ENCODE measurements at regions not wholly inside any gene's neighbourhood (a gene's known extent, or its start where the extent isn't known, plus 50 kb on each side); places are given as distances from the start of the nearest gene placed in this dataset.

DNA sequence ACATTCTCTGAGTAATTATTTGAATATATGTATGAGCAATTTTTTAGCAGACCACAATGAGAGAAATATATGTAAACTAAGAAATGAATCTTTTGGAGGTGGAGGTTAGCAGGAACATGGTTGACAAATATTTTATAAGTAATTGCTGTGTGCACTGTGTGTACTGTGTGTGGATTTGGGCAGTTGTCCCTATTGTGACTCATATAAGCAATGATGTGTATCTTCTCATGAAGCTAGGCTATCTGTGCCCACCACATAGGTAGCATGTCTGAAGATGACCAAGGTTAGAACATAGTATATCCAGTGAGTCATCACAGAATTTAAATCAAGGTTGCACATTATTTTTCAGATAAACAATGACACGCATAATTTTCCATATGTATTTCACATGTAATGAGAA is 713.9 kb upstream of the GBE1 start:
- CTCF ChIA-PET, result interaction anchor here (0.7 kb wide), 1 partner anchor 13 kb away, joined by 3 read pairs; no protein-coding TSS in a partner anchor
- DNase-seq (ENCODE audit: extremely low spot score), result no peak
- POLR2A ChIA-PET, result no interaction called here
- TF ChIP-seq SP1 (IDR thresholded peaks at IDR 0.05) (no peak), LEF1 (IDR thresholded peaks at IDR 0.05; ENCODE audit: borderline replicate concordance) (no peak), HDGF (IDR thresholded peaks at IDR 0.05; ENCODE audit: borderline replicate concordance) (no peak), FOXK2 (IDR thresholded peaks at IDR 0.05) (no peak), BHLHE40 (IDR thresholded peaks at IDR 0.05; ENCODE audit: borderline replicate concordance) (no peak), TARDBP (IDR thresholded peaks at IDR 0.05) (no peak)
- TF ChIP-seq, protein P1, sequence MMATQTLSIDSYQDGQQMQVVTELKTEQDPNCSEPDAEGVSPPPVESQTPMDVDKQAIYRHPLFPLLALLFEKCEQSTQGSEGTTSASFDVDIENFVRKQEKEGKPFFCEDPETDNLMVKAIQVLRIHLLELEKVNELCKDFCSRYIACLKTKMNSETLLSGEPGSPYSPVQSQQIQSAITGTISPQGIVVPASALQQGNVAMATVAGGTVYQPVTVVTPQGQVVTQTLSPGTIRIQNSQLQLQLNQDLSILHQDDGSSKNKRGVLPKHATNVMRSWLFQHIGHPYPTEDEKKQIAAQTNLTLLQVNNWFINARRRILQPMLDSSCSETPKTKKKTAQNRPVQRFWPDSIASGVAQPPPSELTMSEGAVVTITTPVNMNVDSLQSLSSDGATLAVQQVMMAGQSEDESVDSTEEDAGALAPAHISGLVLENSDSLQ (IDR thresholded peaks at IDR 0.05), result no peak

DNA sequence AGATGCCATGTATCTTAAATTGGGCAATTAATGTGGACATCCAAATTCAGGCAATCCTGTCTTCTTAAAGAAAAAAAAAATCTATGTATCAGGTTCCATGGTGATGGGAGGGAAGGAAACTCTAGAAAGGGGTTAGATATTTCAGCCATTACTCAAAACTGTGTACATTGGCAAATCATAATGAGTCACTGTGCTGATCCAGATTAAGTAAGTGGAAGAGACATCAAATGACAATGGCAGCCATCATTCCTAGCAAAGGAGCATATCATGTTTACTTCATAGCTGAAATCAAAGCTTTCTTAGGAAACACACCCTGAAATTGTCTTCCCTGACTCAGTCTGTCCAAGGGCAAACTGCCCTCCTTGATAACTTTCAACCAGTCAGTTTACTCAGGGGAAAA is 713.3 kb upstream of the GBE1 start:
- DNase-seq (ENCODE audit: extremely low spot score), result no peak
- ChIA-PET CTCF (no interaction called here), POLR2A (no interaction called here)
- no peak for TF ChIP-seq TARDBP (IDR thresholded peaks at IDR 0.05)
- no peak for TF ChIP-seq ARNT (IDR thresholded peaks at IDR 0.05)
- no peak for TF ChIP-seq FOXA1 (IDR thresholded peaks at IDR 0.05)
- TF ChIP-seq HDGF (IDR thresholded peaks at IDR 0.05; ENCODE audit: borderline replicate concordance), result no peak
- TF ChIP-seq L3MBTL2 (conservative IDR thresholded peaks at IDR 0.05), result no peak
- no peak for TF ChIP-seq LEF1 (IDR thresholded peaks at IDR 0.05; ENCODE audit: borderline replicate concordance)
- no peak for TF ChIP-seq ELF4 (IDR thresholded peaks at IDR 0.05)
- no peak for TF ChIP-seq FOXM1 (IDR thresholded peaks at IDR 0.05; ENCODE audit: borderline replicate concordance)
- TF ChIP-seq ZNF384 (IDR thresholded peaks at IDR 0.05), result no peak
- TF ChIP-seq, protein P1 (IDR thresholded peaks at IDR 0.05), result no peak

DNA sequence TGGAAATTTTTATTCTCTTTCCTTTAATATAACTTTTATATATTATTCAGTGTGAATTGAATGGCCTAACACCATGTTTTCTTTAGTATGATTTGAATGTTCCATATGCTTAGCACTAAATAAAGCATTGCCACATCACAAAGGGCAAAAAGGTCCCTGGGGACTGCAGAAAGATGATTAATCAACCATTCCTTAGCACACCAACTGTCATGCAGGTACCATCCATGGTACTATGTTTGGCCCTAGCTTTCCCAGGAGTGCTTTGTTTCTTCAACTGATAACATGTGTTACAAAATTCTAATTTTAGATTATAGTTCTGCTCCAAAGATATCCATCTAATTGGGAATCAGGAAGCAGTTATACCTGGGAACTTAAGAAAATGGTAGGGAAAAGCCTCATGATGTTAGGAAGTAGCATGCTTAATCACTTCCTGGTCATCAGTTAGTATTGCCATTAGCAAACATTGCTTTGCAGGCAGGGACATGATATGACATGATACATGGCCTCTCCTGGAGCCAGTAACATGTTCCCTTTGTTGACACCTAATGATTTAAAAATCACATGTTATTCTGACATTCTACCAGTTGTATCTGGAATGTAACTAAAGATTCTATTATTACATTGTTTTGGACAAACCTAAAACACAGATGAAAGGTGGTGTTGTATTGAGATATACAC is 712.6 kb upstream of the GBE1 start:
- TF ChIP-seq SUZ12 (IDR thresholded peaks at IDR 0.05) (no peak), FOXA1 (IDR thresholded peaks at IDR 0.05) (no peak), ELF4 (IDR thresholded peaks at IDR 0.05) (no peak), BHLHE40 (IDR thresholded peaks at IDR 0.05; ENCODE audit: borderline replicate concordance) (no peak), LEF1 (IDR thresholded peaks at IDR 0.05; ENCODE audit: borderline replicate concordance) (no peak), FOXM1 (IDR thresholded peaks at IDR 0.05; ENCODE audit: borderline replicate concordance) (no peak), NFRKB (IDR thresholded peaks at IDR 0.05) (no peak), ZNF384 (IDR thresholded peaks at IDR 0.05) (no peak), L3MBTL2 (conservative IDR thresholded peaks at IDR 0.05) (no peak), TARDBP (IDR thresholded peaks at IDR 0.05) (no peak), CTBP1 (IDR thresholded peaks at IDR 0.05; ENCODE audit: borderline replicate concordance) (no peak)
- TF ChIP-seq, protein P1 (IDR thresholded peaks at IDR 0.05), result no peak
- DNase-seq (ENCODE audit: extremely low spot score), result no peak
- ChIA-PET POLR2A (no interaction called here), CTCF (no interaction called here)

DNA sequence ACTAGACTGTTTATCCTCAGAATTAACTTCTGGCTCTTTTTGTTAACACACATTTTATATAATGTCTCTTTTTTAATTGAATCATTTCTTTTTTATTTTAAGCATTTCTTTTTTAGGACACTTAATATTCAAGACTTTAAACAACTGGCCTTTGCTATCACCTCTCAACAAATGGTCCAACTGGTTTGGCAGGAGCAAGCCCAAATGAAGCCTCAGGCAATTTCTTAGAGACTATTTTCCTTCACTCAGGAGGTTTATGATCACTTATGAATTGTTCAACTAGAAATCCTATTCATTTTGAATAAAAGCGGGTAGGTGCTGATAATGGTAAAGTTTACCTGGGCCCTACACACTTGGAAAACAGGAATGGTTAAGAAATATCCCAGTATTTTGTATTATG is 705.6 kb upstream of the GBE1 start:
- POLR2A ChIA-PET, result no interaction called here
- DNase-seq (ENCODE audit: extremely low spot score), result no peak
- TF ChIP-seq, protein P1 (IDR thresholded peaks at IDR 0.05), result no peak
- no peak for TF ChIP-seq SUZ12 (IDR thresholded peaks at IDR 0.05)
- TF ChIP-seq ZNF384 (IDR thresholded peaks at IDR 0.05), result no peak
- no peak for TF ChIP-seq FOXM1 (IDR thresholded peaks at IDR 0.05; ENCODE audit: borderline replicate concordance)
- no peak for TF ChIP-seq NFRKB (IDR thresholded peaks at IDR 0.05)
- TF ChIP-seq FOXA1 (IDR thresholded peaks at IDR 0.05), result no peak
- no peak for TF ChIP-seq L3MBTL2 (conservative IDR thresholded peaks at IDR 0.05)
- TF ChIP-seq CTBP1 (IDR thresholded peaks at IDR 0.05; ENCODE audit: borderline replicate concordance), result no peak
- TF ChIP-seq FOXK2 (IDR thresholded peaks at IDR 0.05), result no peak
- TF ChIP-seq BHLHE40 (IDR thresholded peaks at IDR 0.05; ENCODE audit: borderline replicate concordance), result no peak
- no peak for TF ChIP-seq HDGF (IDR thresholded peaks at IDR 0.05; ENCODE audit: borderline replicate concordance)
- no peak for TF ChIP-seq ELF4 (IDR thresholded peaks at IDR 0.05)
- TF ChIP-seq ARNT (IDR thresholded peaks at IDR 0.05), result no peak
- TF ChIP-seq SP1 (IDR thresholded peaks at IDR 0.05), result no peak
- no peak for TF ChIP-seq TARDBP (IDR thresholded peaks at IDR 0.05)
- no peak for TF ChIP-seq LEF1 (IDR thresholded peaks at IDR 0.05; ENCODE audit: borderline replicate concordance)
- CTCF ChIA-PET, result no interaction called here

DNA sequence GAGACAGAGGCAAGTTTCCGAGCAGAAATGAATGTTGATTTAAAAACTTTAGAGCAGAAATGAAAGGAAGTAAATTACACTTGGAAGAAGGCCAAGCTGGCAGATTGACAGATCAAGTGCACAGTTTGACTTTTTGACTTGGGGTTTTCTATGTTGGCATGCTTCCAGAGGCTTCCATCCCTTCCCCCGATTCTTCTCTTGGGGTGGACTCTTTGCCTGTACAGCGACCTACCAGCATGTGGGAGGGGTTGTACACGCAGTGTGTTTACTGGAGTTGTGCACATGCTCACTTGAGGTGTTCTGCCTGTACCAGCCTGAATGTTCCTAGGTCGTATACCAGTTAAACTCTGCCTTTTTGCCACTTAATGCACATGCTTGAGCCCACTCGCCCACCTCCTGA is 701.5 kb upstream of the GBE1 start:
- TF ChIP-seq LEF1 (IDR thresholded peaks at IDR 0.05; ENCODE audit: borderline replicate concordance), result no peak
- TF ChIP-seq SP1 (IDR thresholded peaks at IDR 0.05), result no peak
- no peak for TF ChIP-seq SUZ12 (IDR thresholded peaks at IDR 0.05)
- TF ChIP-seq, protein P1 (IDR thresholded peaks at IDR 0.05), result no peak
- TF ChIP-seq ELF4 (IDR thresholded peaks at IDR 0.05), result no peak
- no peak for DNase-seq (ENCODE audit: extremely low spot score)
- POLR2A ChIA-PET, result no interaction called here
- CTCF ChIA-PET, result no interaction called here

All from HEK293T (cell line).